WI38 (cell line): ENCODE measurements at regions not wholly inside any gene's neighbourhood (a gene's known extent, or its start where the extent isn't known, plus 50 kb on each side); places are given as distances from the start of the nearest gene placed in this dataset.
"Not testable (repeated sequence)": the region's sequence is repeated elsewhere in the genome, so short reads cannot be mapped to it uniquely, and the experiment has no call there.

Source experiments
- H3K4me3 ChIP-seq: 2 replicates; pipeline ENCODE4 v1.5.1; 2011; ENCODE audit warnings: low read depth, mild to moderate bottlenecking, control low read depth, low read length
- CTCF ChIP-seq: IDR thresholded peaks from 2 replicates; pipeline ENCODE4 v1.5.1; 2012; ENCODE audit warnings: low read depth, mild to moderate bottlenecking, control low read depth, low read length

- TF ChIP-seq CTCF, result no peak
These were observed 1293.1 kb upstream of the EYS start for GRCh38 chr6:67000121-67000520.

GRCh38 chr6:66997579-66997978 is 1290.6 kb upstream of the EYS start:
- not testable (repeated sequence) for H3K4me3 ChIP-seq

More at GRCh38 chr6:67000121-67000520, 1293.1 kb upstream of the EYS start:
- no peak overlapping the region for H3K4me3 ChIP-seq

- no peak for TF ChIP-seq CTCF
- no peak overlapping the region for H3K4me3 ChIP-seq
These were observed 1288.6 kb upstream of the EYS start for GRCh38 chr6:66995669-66996068.

- H3K4me3 ChIP-seq, result not testable (repeated sequence)
These were observed 1286.7 kb upstream of the EYS start for GRCh38 chr6:66993708-66994107.

- no peak for TF ChIP-seq CTCF
- no peak overlapping the region for H3K4me3 ChIP-seq
These were observed 1286.2 kb upstream of the EYS start for GRCh38 chr6:66993272-66993671.

- H3K4me3 ChIP-seq, result no peak overlapping the region
These were observed 1285.6 kb upstream of the EYS start for GRCh38 chr6:66992660-66993059.

GRCh38 chr6:66986940-66987339 is 1279.9 kb upstream of the EYS start:
- H3K4me3 ChIP-seq, result no peak overlapping the region
- no peak for TF ChIP-seq CTCF

More at GRCh38 chr6:66992660-66993059, 1285.6 kb upstream of the EYS start:
- TF ChIP-seq CTCF, result no peak

- H3K4me3 ChIP-seq, result no peak overlapping the region
- no peak for TF ChIP-seq CTCF
These were observed 1278.8 kb upstream of the EYS start for GRCh38 chr6:66985816-66986215.
